A673 (cell line): ENCODE measurements at regions not wholly inside any gene's neighbourhood (a gene's known extent, or its start where the extent isn't known, plus 50 kb on each side); places are given as distances from the start of the nearest gene placed in this dataset.

Experiments
- BruUV-seq: library from RNA; stranded (reverse); fragments of 400-500 nt; replicated peaks from 2 replicates; lab custom pipeline; 2021; lab: Mats Ljungman, UMichigan
- CTCF ChIA-PET: fragments of 300-600 bp; sonication (Branson Sonifier 250); formaldehyde crosslinking; loops from one replicate; lab custom pipeline; 2022; ENCODE audit warnings: antibody characterized with exemption; lab: Charles Lee
- POLR2A ChIA-PET: fragments of 300-600 bp; sonication (Branson Sonifier 250); formaldehyde crosslinking; loops from one replicate; lab custom pipeline; 2022; ENCODE audit warnings: antibody characterized with exemption; ENCODE audit not compliant: low non-redundant PET; lab: Charles Lee
- DNase-seq: peaks from one replicate; pipeline ENCODE4 v3.0.0-alpha.2; 2015; ENCODE audit warnings: low spot score
- H3K27ac ChIP-seq: fragments of 200-600 bp; sonication (generic); 2 replicates; pipeline ENCODE4 v1.5.1; 2016; ENCODE audit warnings: mixed run types, low read depth, mild to moderate bottlenecking, mixed read lengths, antibody characterized with exemption, low read length; ENCODE audit not compliant: poor library complexity, severe bottlenecking
- H3K27me3 ChIP-seq: fragments of 200-600 bp; sonication (generic); replicated peaks from 2 replicates; pipeline ENCODE4 v1.6.1; 2017; ENCODE audit warnings: mixed run types, low read depth, mild to moderate bottlenecking, mixed read lengths, antibody characterized with exemption, low read length; ENCODE audit not compliant: insufficient read depth, poor library complexity
- H3K36me3 ChIP-seq: fragments of 200-600 bp; sonication (generic); 2 replicates; pipeline ENCODE4 v1.6.1; 2016; ENCODE audit warnings: mixed run types, mild to moderate bottlenecking, mixed read lengths, antibody characterized with exemption, low read length; ENCODE audit not compliant: insufficient read depth, poor library complexity, severe bottlenecking
- H3K4me1 ChIP-seq: fragments of 200-600 bp; sonication (generic); 2 replicates; pipeline ENCODE4 v1.6.1; 2017; ENCODE audit warnings: mixed run types, mild to moderate bottlenecking, mixed read lengths, antibody characterized with exemption, low read length; ENCODE audit not compliant: insufficient read depth, poor library complexity, severe bottlenecking
- H3K4me3 ChIP-seq: fragments of 200-600 bp; sonication (generic); 2 replicates; pipeline ENCODE4 v1.5.1; 2016; ENCODE audit warnings: low read depth, mixed run types, mild to moderate bottlenecking, mixed read lengths, low read length; ENCODE audit not compliant: poor library complexity, severe bottlenecking
- H3K9me3 ChIP-seq: fragments of 200-600 bp; sonication (generic); 2 replicates; pipeline ENCODE4 v1.6.1; 2016; ENCODE audit warnings: mixed run types, low read depth, mild to moderate bottlenecking, mixed read lengths, antibody characterized with exemption, low read length; ENCODE audit not compliant: poor library complexity, severe bottlenecking
- CTCF ChIP-seq: fragments of 300-800, 200-600 bp; sonication (generic); conservative IDR thresholded peaks from 2 replicates; pipeline ENCODE4 v1.5.1; 2017; ENCODE audit warnings: low read depth, mild to moderate bottlenecking, antibody characterized with exemption, low read length, moderate library complexity, mixed read lengths
- EZH2 ChIP-seq: fragments of 200-600 bp; sonication (generic); IDR thresholded peaks from 2 replicates; pipeline ENCODE4 v1.6.1; 2017; ENCODE audit warnings: borderline replicate concordance, low read depth, mild to moderate bottlenecking, mixed read lengths, antibody characterized with exemption, low read length; ENCODE audit not compliant: poor library complexity, severe bottlenecking
- intact Hi-C: fragments of 100-400 bp; cut with micrococcal nuclease; formaldehyde crosslinking; loops from one replicate; pipeline ENCODE4 v1.10.0; 2022; ENCODE audit not compliant: unreplicated experiment

GRCh38 chr16:86212706-86213436, 297.5 kb upstream of the FOXF1 start:
- Histone ChIP-seq H3K9me3 (no peaks in the 10 kb centered on the region), H3K36me3 (no peaks in the 10 kb centered on the region), H3K27me3 (peaks cover 12% of the 10 kb centered on the region), H3K4me1 (no peaks in the 10 kb centered on the region), H3K27ac (no peak overlapping the region), H3K4me3 (no peak overlapping the region)
- ChIA-PET CTCF (no interaction called here), POLR2A (interaction anchor here (0.5 kb wide), 1 partner anchor 8 kb away, joined by 6 read pairs; no protein-coding TSS in a partner anchor)
- no TSS peak for BruUV-seq
- TF ChIP-seq CTCF (no peak), EZH2 (no peak)
- intact Hi-C loops = no loop called here
- no peak for DNase-seq

GRCh38 chr16:86213437-86214205, 296.7 kb upstream of the FOXF1 start:
- Histone ChIP-seq H3K4me3 (no peak overlapping the region), H3K4me1 (no peaks in the 10 kb centered on the region), H3K9me3 (no peaks in the 10 kb centered on the region), H3K27me3 (peaks cover 20% of the 10 kb centered on the region), H3K27ac (no peak overlapping the region), H3K36me3 (no peaks in the 10 kb centered on the region)
- TF ChIP-seq CTCF (no peak), EZH2 (no peak)
- intact Hi-C loops = no loop called here
- DNase-seq = no peak
- no TSS peak for BruUV-seq
- POLR2A ChIA-PET = interaction anchor here (0.5 kb wide), 1 partner anchor 9 kb away, joined by 6 read pairs; no protein-coding TSS in a partner anchor
- CTCF ChIA-PET = no interaction called here

GRCh38 chr16:86214326-86215232, 295.7 kb upstream of the FOXF1 start:
- ChIA-PET POLR2A (no interaction called here), CTCF (no interaction called here)
- BruUV-seq = no TSS peak
- no peak overlapping the region for H3K4me3 ChIP-seq
- H3K27ac ChIP-seq = no peak overlapping the region
- H3K27me3 ChIP-seq = peaks cover 29% of the 10 kb centered on the region
- no peaks in the 10 kb centered on the region for H3K36me3 ChIP-seq
- H3K9me3 ChIP-seq = no peaks in the 10 kb centered on the region
- TF ChIP-seq EZH2 = no peak
- TF ChIP-seq CTCF = no peak
- H3K4me1 ChIP-seq = no peaks in the 10 kb centered on the region
- no peak for DNase-seq
- intact Hi-C loops = no loop called here
